GM19035 (cell line): ENCODE measurements at regions not wholly inside any gene's neighbourhood (a gene's known extent, or its start where the extent isn't known, plus 50 kb on each side); places are given as distances from the start of the nearest gene placed in this dataset.

Experiments used
- ATAC-seq: cut with Tn5 transposase; IDR thresholded peaks from one replicate; pipeline ENCODE4 v1.9.1; 2021; ENCODE audit not compliant: unreplicated experiment

- no peak for ATAC-seq
Observed at GRCh38 chr3:127384717-127385539, 97.1 kb upstream of the PRR20G start.

- no peak for ATAC-seq
Observed at GRCh38 chr3:127383656-127384179, 95.9 kb upstream of the PRR20G start.

- ATAC-seq, result no peak
Observed at GRCh38 chr3:127377801-127378655, 90.2 kb upstream of the PRR20G start.

GRCh38 chr3:127375151-127375930 is 87.5 kb upstream of the PRR20G start:
- no peak for ATAC-seq

- ATAC-seq, result no peak
Observed at GRCh38 chr3:127374086-127375010, 86.5 kb upstream of the PRR20G start.

- no peak for ATAC-seq
Observed at GRCh38 chr3:127373441-127374085, 85.7 kb upstream of the PRR20G start.

- no peak for ATAC-seq
Observed at GRCh38 chr3:127371846-127372245, 84.0 kb upstream of the PRR20G start.

GRCh38 chr3:127371334-127371733 is 83.5 kb upstream of the PRR20G start:
- ATAC-seq, result no peak

GRCh38 chr3:127370906-127371305 is 83.1 kb upstream of the PRR20G start:
- no peak for ATAC-seq

- no peak for ATAC-seq
Observed at GRCh38 chr3:127369356-127369935, 81.6 kb upstream of the PRR20G start.

GRCh38 chr3:127368186-127369032 is 80.6 kb upstream of the PRR20G start:
- no peak for ATAC-seq

- ATAC-seq, result no peak
Observed at GRCh38 chr3:127367593-127367992, 79.7 kb upstream of the PRR20G start.

- ATAC-seq, result no peak
Observed at GRCh38 chr3:127366383-127366782, 78.5 kb upstream of the PRR20G start.

- no peak for ATAC-seq
Observed at GRCh38 chr3:127365163-127365798, 77.4 kb upstream of the PRR20G start.

- ATAC-seq, result no peak
Observed at GRCh38 chr3:127363891-127364290, 76.0 kb upstream of the PRR20G start.

- ATAC-seq, result no peak
Observed at GRCh38 chr3:127363171-127363570, 75.3 kb upstream of the PRR20G start.

GRCh38 chr3:127360647-127361046 is 72.8 kb upstream of the PRR20G start:
- ATAC-seq, result no peak

GRCh38 chr3:127358641-127359040 is 70.8 kb upstream of the PRR20G start:
- no peak for ATAC-seq
